Keratinocyte (primary cell): ENCODE measurements at regions not wholly inside any gene's neighbourhood (a gene's known extent, or its start where the extent isn't known, plus 50 kb on each side); places are given as distances from the start of the nearest gene placed in this dataset.

Experiments
- CTCF ChIP-seq, 3 experiments: IDR thresholded peaks in 1 of 3; conservative IDR thresholded peaks in 1 of 3; optimal IDR thresholded peaks in 1 of 3; 2 replicates in 2 of 3; 3 replicates in 1 of 3; pipeline versions ENCODE3 to v1.5.1; 2011; ENCODE audit warnings: low read length in 3 of 3, mild to moderate bottlenecking in 3 of 3, moderate library complexity in 2 of 3, control low read depth in 1 of 3, inconsistent platforms in 1 of 3; ENCODE audit not compliant: insufficient read depth in 2 of 3; ENCODE audit errors: extremely low read depth in 1 of 3
- EZH2 ChIP-seq: IDR thresholded peaks from one replicate; pipeline ENCODE4 v1.6.1; 2012; ENCODE audit warnings: inconsistent platforms, mild to moderate bottlenecking, low read length, moderate library complexity

GRCh38 chr1:5554111-5554510, 438.1 kb downstream of the NPHP4 start:
- TF ChIP-seq CTCF (optimal IDR thresholded peaks at IDR 0.05 in 1 of 3, IDR thresholded peaks at IDR 0.05 in 1 of 3, conservative IDR thresholded peaks at IDR 0.05 in 1 of 3; ENCODE audit: extremely low read depth in 1 of 3, insufficient read depth in 2 of 3, low read length in 3 of 3) (no peak), EZH2 (no peak)
